Kidney (tissue), 13 donors: ENCODE measurements at regions not wholly inside any gene's neighbourhood (a gene's known extent, or its start where the extent isn't known, plus 50 kb on each side); places are given as distances from the start of the nearest gene placed in this dataset.

Experiments used
- DNase-seq, 5 donors: peaks; one replicate each; pipeline ENCODE4 v3.0.0-alpha.2; 2013 to 2020
- FAIRE-seq: peaks from 2 replicates; lab custom pipeline; 2012; peaks lifted over from hg19 to GRCh38; lab: Jason Lieb, UNC
- H3K27ac ChIP-seq, 2 donors: one replicate each; pipeline ENCODE4 v1.7.0; 2013; ENCODE audit warnings: low read depth in 2 of 2, low read length in 2 of 2, inconsistent platforms in 1 of 2
- H3K27me3 ChIP-seq: one replicate; pipeline ENCODE4 v1.7.1; 2013; ENCODE audit warnings: low read length, inconsistent platforms; ENCODE audit not compliant: control insufficient read depth, insufficient read depth
- H3K36me3 ChIP-seq, 3 donors: one replicate each; pipeline versions ENCODE4 v1.7.0 to v1.7.1; 2013; ENCODE audit warnings: low read length in 3 of 3, control low read depth in 1 of 3, inconsistent platforms in 1 of 3; ENCODE audit not compliant: insufficient read depth in 3 of 3, control insufficient read depth in 2 of 3
- H3K4me1 ChIP-seq, 3 donors: one replicate each; pipeline versions ENCODE4 v1.7.0 to v1.7.1; 2013; ENCODE audit warnings: low read length in 3 of 3, inconsistent platforms in 1 of 3, low read depth in 1 of 3; ENCODE audit not compliant: control insufficient read depth in 2 of 3, insufficient read depth in 2 of 3
- H3K4me3 ChIP-seq, 3 donors: one replicate each; pipeline versions ENCODE4 v1.7.0 to v1.8.1; 2013; ENCODE audit warnings: low read length in 3 of 3, control low read depth in 1 of 3, inconsistent platforms in 1 of 3
- H3K9ac ChIP-seq, 3 donors: one replicate each; pipeline versions ENCODE4 v1.7.0 to v1.7.1; 2013; ENCODE audit warnings: low read length in 3 of 3, control low read depth in 1 of 3, inconsistent platforms in 1 of 3
- H3K9me3 ChIP-seq, 3 donors: one replicate each; pipeline versions ENCODE4 v1.7.0 to v1.7.1; 2013; ENCODE audit warnings: low read length in 3 of 3, control low read depth in 1 of 3, inconsistent platforms in 1 of 3; ENCODE audit not compliant: control insufficient read depth in 2 of 3, insufficient read depth in 1 of 3
- CTCF ChIP-seq: IDR thresholded peaks from 3 replicates; pipeline ENCODE4 v1.5.1; 2012; ENCODE audit warnings: mild to moderate bottlenecking, moderate library complexity, borderline replicate concordance; ENCODE audit not compliant: insufficient read depth; ENCODE audit errors: extremely low read depth
- intact Hi-C: fragments of 100-400 bp; cut with DNase I; formaldehyde crosslinking; loops from one replicate; pipeline ENCODE4 v1.11.1; 2022
- donor health status: control.
- donor health status: control.
- donor health status: control.
- donor health status: control.
- donor health status: control.
- donor health status: DM: yes; HTN: yes; CAD: no.
- donor health status: Normal renal cell carcinoma (clear cell type).

GRCh38 chr5:118491351-118491750, 497.0 kb downstream of the DTWD2 start:
- Histone ChIP-seq H3K36me3 (no peaks in the 10 kb centered on the region), H3K27me3 (no peaks in the 10 kb centered on the region), H3K9ac (no peak overlapping the region), H3K27ac (no peak overlapping the region), H3K4me3 (no peak overlapping the region), H3K9me3 (no peaks in the 10 kb centered on the region), H3K4me1 (no peaks in the 10 kb centered on the region)
- TF ChIP-seq CTCF: no peak
- intact Hi-C loops: no loop called here
- FAIRE-seq (no peak), DNase-seq (no peak)

- no peak for TF ChIP-seq CTCF
These were observed 501.6 kb downstream of the DTWD2 start for GRCh38 chr5:118486647-118487225.

GRCh38 chr5:118479285-118479684, 509.1 kb downstream of the DTWD2 start:
- Histone ChIP-seq H3K9ac (no peak overlapping the region), H3K27me3 (no peaks in the 10 kb centered on the region), H3K4me1 (no peaks in the 10 kb centered on the region), H3K9me3 (no peaks in the 10 kb centered on the region), H3K4me3 (no peak overlapping the region), H3K27ac (no peak overlapping the region), H3K36me3 (no peaks in the 10 kb centered on the region)
- no peak for TF ChIP-seq CTCF
- FAIRE-seq (no peak), DNase-seq (no peak)
- intact Hi-C loops: no loop called here

More at GRCh38 chr5:118486647-118487225, 501.6 kb downstream of the DTWD2 start:
- H3K36me3 ChIP-seq: no peaks in the 10 kb centered on the region
- no peak overlapping the region for H3K9ac ChIP-seq
- H3K4me1 ChIP-seq: no peaks in the 10 kb centered on the region
- H3K27ac ChIP-seq: no peak overlapping the region
- DNase-seq (peak in 2 of 5 donors; percentile 10 to 25), FAIRE-seq (no peak)
- H3K27me3 ChIP-seq: no peaks in the 10 kb centered on the region
- H3K9me3 ChIP-seq: no peaks in the 10 kb centered on the region
- no peak overlapping the region for H3K4me3 ChIP-seq
- intact Hi-C loops: no loop called here

DNA sequence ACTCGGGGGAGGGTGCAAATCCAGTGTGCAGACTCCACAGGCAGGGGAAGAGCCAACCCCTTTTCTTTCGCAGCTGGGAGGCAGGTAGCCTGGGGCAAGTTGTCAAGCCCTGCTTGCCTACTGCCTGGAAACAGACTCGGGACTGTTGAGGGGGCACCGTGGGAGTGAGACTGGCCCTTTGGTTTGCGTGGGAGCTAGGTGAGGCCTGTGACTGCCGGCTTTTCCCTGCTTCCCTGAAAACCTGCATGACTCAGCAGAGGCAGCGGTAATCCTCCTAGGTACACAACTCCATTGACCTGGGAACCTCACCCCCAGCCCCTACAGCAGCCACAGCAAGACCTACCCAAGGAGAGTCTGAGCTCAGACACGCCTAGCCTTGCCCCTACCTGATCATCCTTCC, 509.5 kb downstream of the DTWD2 start:
- no peak for TF ChIP-seq CTCF
- DNase-seq (no peak), FAIRE-seq (no peak)
- H3K27me3 ChIP-seq: no peaks in the 10 kb centered on the region
- no peak overlapping the region for H3K9ac ChIP-seq
- H3K4me1 ChIP-seq: no peaks in the 10 kb centered on the region
- H3K36me3 ChIP-seq: no peaks in the 10 kb centered on the region
- H3K27ac ChIP-seq: no peak overlapping the region
- intact Hi-C loops: no loop called here
- no peaks in the 10 kb centered on the region for H3K9me3 ChIP-seq
- no peak overlapping the region for H3K4me3 ChIP-seq
